IMR-90 (cell line): ENCODE measurements at regions not wholly inside any gene's neighbourhood (a gene's known extent, or its start where the extent isn't known, plus 50 kb on each side); places are given as distances from the start of the nearest gene placed in this dataset.

Source experiments
- CTCF ChIP-seq: conservative IDR thresholded peaks from 2 replicates; pipeline ENCODE4 v1.5.1; 2012; ENCODE audit warnings: mild to moderate bottlenecking, low read depth, low read length, improper control_type of control experiment
- MAFK ChIP-seq: IDR thresholded peaks from 2 replicates; pipeline ENCODE4 v1.6.1; 2012; ENCODE audit warnings: low read depth, low read length, improper control_type of control experiment

GRCh38 chr20:55544638-55545037, 460.7 kb downstream of the CBLN4 start:
- TF ChIP-seq CTCF (no peak), MAFK (no peak)
